ENCODE measurements at regions not wholly inside any gene's neighbourhood (a gene's known extent, or its start where the extent isn't known, plus 50 kb on each side); places are given as distances from the start of the nearest gene placed in this dataset.

GRCh38 chr6:72457738-72458137 is 164.1 kb upstream of the KCNQ5 start:
- TF ChIP-seq CTCF (IDR thresholded peaks at IDR 0.05; ENCODE audit: low read depth, low read length) (no peak), EZH2phosphoT487 (IDR thresholded peaks at IDR 0.05; ENCODE audit: low read depth) (no peak)
- Histone ChIP-seq H3K27ac (ENCODE audit: low read length) (no peak overlapping the region), H3K4me1 (ENCODE audit: low read length) (no peaks in the 10 kb centered on the region), H3K79me2 (ENCODE audit: low read length) (no peaks in the 10 kb centered on the region), H3K4me3 (ENCODE audit: low read length) (no peak overlapping the region), H3K27me3 (ENCODE audit: low read depth, low read length) (no peaks in the 10 kb centered on the region), H3K4me2 (ENCODE audit: low read length) (no peak overlapping the region), H4K20me1 (ENCODE audit: insufficient read depth, low read length) (no peaks in the 10 kb centered on the region), H3K9ac (ENCODE audit: low read length) (no peak overlapping the region), H2AFZ (ENCODE audit: low read depth, low read length) (no peak overlapping the region), H3K9me3 (ENCODE audit: insufficient read depth, low read length) (no peaks in the 10 kb centered on the region), H3K36me3 (replicated peaks; ENCODE audit: low read depth, low read length) (no peaks in the 10 kb centered on the region)

GRCh38 chr6:72458521-72458920 is 163.3 kb upstream of the KCNQ5 start:
- no peaks in the 10 kb centered on the region for H3K9me3 ChIP-seq (ENCODE audit: insufficient read depth, low read length)
- H3K79me2 ChIP-seq (ENCODE audit: low read length), result no peaks in the 10 kb centered on the region
- H3K9ac ChIP-seq (ENCODE audit: low read length), result no peak overlapping the region
- no peaks in the 10 kb centered on the region for H3K36me3 ChIP-seq (replicated peaks; ENCODE audit: low read depth, low read length)
- no peak overlapping the region for H3K4me2 ChIP-seq (ENCODE audit: low read length)
- no peak overlapping the region for H3K4me3 ChIP-seq (ENCODE audit: low read length)
- H3K4me1 ChIP-seq (ENCODE audit: low read length), result no peaks in the 10 kb centered on the region
- no peaks in the 10 kb centered on the region for H3K27me3 ChIP-seq (ENCODE audit: low read depth, low read length)
- TF ChIP-seq CTCF (IDR thresholded peaks at IDR 0.05; ENCODE audit: low read depth, low read length), result no peak
- TF ChIP-seq EZH2phosphoT487 (IDR thresholded peaks at IDR 0.05; ENCODE audit: low read depth), result no peak
- no peak overlapping the region for H2AFZ ChIP-seq (ENCODE audit: low read depth, low read length)
- no peaks in the 10 kb centered on the region for H4K20me1 ChIP-seq (ENCODE audit: insufficient read depth, low read length)
- no peak overlapping the region for H3K27ac ChIP-seq (ENCODE audit: low read length)

GRCh38 chr6:72461144-72461543 is 160.7 kb upstream of the KCNQ5 start:
- Histone ChIP-seq H4K20me1 (ENCODE audit: insufficient read depth, low read length) (no peaks in the 10 kb centered on the region), H3K4me2 (ENCODE audit: low read length) (no peak overlapping the region), H3K4me3 (ENCODE audit: low read length) (no peak overlapping the region), H3K27ac (ENCODE audit: low read length) (no peak overlapping the region), H3K36me3 (replicated peaks; ENCODE audit: low read depth, low read length) (no peaks in the 10 kb centered on the region), H3K79me2 (ENCODE audit: low read length) (no peaks in the 10 kb centered on the region), H3K9me3 (ENCODE audit: insufficient read depth, low read length) (no peaks in the 10 kb centered on the region), H3K4me1 (ENCODE audit: low read length) (no peaks in the 10 kb centered on the region), H2AFZ (ENCODE audit: low read depth, low read length) (no peak overlapping the region), H3K9ac (ENCODE audit: low read length) (no peak overlapping the region), H3K27me3 (ENCODE audit: low read depth, low read length) (no peaks in the 10 kb centered on the region)
- TF ChIP-seq EZH2phosphoT487 (IDR thresholded peaks at IDR 0.05; ENCODE audit: low read depth), result no peak
- TF ChIP-seq CTCF (IDR thresholded peaks at IDR 0.05; ENCODE audit: low read depth, low read length), result no peak

GRCh38 chr6:72464246-72464645 is 157.6 kb upstream of the KCNQ5 start:
- H3K9ac ChIP-seq (ENCODE audit: low read length), result no peak overlapping the region
- H3K36me3 ChIP-seq (replicated peaks; ENCODE audit: low read depth, low read length), result no peaks in the 10 kb centered on the region
- no peak overlapping the region for H3K4me2 ChIP-seq (ENCODE audit: low read length)
- no peaks in the 10 kb centered on the region for H4K20me1 ChIP-seq (ENCODE audit: insufficient read depth, low read length)
- H3K9me3 ChIP-seq (ENCODE audit: insufficient read depth, low read length), result no peaks in the 10 kb centered on the region
- no peak overlapping the region for H3K4me3 ChIP-seq (ENCODE audit: low read length)
- no peak overlapping the region for H2AFZ ChIP-seq (ENCODE audit: low read depth, low read length)
- H3K27me3 ChIP-seq (ENCODE audit: low read depth, low read length), result no peaks in the 10 kb centered on the region
- no peaks in the 10 kb centered on the region for H3K79me2 ChIP-seq (ENCODE audit: low read length)
- H3K27ac ChIP-seq (ENCODE audit: low read length), result no peak overlapping the region
- no peaks in the 10 kb centered on the region for H3K4me1 ChIP-seq (ENCODE audit: low read length)
- TF ChIP-seq EZH2phosphoT487 (IDR thresholded peaks at IDR 0.05; ENCODE audit: low read depth), result no peak
- TF ChIP-seq CTCF (IDR thresholded peaks at IDR 0.05; ENCODE audit: low read depth, low read length), result no peak
